ENCODE measurements at regions not wholly inside any gene's neighbourhood (a gene's known extent, or its start where the extent isn't known, plus 50 kb on each side); places are given as distances from the start of the nearest gene placed in this dataset.
A peak's percentile ranks its signal among the peaks of the same experiment; 100 is the strongest.

GRCh38 chr19:30688696-30689095, 316.5 kb downstream of the ZNF536 start:
- TF ChIP-seq TCF4 (CRISPR knock-in tag; IDR thresholded peaks at IDR 0.05; ENCODE audit: borderline replicate concordance) (no peak), PPARA (CRISPR knock-in tag; IDR thresholded peaks at IDR 0.05; ENCODE audit: borderline replicate concordance) (no peak), ZFP3 (CRISPR knock-in tag; IDR thresholded peaks at IDR 0.05) (no peak), ARNTL (CRISPR knock-in tag; IDR thresholded peaks at IDR 0.05; ENCODE audit: borderline replicate concordance, low read depth) (no peak), RARB (CRISPR knock-in tag; IDR thresholded peaks at IDR 0.05) (no peak), ZFP30 (CRISPR knock-in tag; IDR thresholded peaks at IDR 0.05) (no peak), ZC3H10 (CRISPR knock-in tag; IDR thresholded peaks at IDR 0.05) (no peak), ESRRG (CRISPR knock-in tag; IDR thresholded peaks at IDR 0.05) (no peak)
- TF ChIP-seq, protein P1, sequence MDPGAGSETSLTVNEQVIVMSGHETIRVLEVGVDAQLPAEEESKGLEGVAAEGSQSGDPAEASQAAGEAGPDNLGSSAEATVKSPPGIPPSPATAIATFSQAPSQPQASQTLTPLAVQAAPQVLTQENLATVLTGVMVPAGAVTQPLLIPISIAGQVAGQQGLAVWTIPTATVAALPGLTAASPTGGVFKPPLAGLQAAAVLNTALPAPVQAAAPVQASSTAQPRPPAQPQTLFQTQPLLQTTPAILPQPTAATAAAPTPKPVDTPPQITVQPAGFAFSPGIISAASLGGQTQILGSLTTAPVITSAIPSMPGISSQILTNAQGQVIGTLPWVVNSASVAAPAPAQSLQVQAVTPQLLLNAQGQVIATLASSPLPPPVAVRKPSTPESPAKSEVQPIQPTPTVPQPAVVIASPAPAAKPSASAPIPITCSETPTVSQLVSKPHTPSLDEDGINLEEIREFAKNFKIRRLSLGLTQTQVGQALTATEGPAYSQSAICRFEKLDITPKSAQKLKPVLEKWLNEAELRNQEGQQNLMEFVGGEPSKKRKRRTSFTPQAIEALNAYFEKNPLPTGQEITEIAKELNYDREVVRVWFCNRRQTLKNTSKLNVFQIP (CRISPR knock-in tag; IDR thresholded peaks at IDR 0.05; ENCODE audit: borderline replicate concordance, low read depth) = no peak
- ATAC-seq = no peak

DNA sequence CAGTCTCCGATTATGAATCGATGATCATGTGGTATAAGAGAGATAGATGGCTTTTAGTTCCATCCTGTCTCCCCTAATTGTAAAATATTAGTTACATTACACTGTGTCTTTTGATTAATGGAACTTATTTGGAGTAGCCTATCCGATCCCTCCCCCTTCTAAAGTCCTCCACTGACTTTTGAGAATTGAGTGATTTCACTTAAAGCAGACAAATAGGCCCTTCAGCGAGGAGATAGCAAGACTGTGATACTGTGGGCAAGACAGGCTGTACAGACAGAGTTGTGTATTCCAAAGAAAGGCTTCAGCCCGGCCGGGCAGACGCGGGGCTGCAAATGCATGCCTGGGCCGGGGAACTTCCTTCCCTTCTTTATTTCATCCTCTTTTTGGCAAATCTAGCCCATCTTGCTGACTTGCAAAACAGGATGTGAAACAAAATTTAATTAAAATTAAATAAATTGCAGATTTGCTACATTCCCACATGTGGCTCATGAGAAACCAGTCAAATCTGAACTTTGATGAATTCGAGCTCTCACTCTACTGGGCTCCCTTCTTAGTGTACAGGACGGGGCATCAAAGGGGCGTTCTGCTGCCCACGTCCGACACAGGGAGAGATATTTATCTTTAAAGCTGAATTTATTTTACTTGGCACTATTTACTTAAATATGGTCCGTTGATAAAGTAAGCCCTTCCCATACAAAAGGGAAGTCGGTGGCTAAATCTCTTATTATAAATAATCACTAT, 314.8 kb downstream of the ZNF536 start:
- no peak for ATAC-seq
- TF ChIP-seq TCF4 (CRISPR knock-in tag; IDR thresholded peaks at IDR 0.05; ENCODE audit: borderline replicate concordance) = peak; percentile 90
- TF ChIP-seq, protein P2, sequence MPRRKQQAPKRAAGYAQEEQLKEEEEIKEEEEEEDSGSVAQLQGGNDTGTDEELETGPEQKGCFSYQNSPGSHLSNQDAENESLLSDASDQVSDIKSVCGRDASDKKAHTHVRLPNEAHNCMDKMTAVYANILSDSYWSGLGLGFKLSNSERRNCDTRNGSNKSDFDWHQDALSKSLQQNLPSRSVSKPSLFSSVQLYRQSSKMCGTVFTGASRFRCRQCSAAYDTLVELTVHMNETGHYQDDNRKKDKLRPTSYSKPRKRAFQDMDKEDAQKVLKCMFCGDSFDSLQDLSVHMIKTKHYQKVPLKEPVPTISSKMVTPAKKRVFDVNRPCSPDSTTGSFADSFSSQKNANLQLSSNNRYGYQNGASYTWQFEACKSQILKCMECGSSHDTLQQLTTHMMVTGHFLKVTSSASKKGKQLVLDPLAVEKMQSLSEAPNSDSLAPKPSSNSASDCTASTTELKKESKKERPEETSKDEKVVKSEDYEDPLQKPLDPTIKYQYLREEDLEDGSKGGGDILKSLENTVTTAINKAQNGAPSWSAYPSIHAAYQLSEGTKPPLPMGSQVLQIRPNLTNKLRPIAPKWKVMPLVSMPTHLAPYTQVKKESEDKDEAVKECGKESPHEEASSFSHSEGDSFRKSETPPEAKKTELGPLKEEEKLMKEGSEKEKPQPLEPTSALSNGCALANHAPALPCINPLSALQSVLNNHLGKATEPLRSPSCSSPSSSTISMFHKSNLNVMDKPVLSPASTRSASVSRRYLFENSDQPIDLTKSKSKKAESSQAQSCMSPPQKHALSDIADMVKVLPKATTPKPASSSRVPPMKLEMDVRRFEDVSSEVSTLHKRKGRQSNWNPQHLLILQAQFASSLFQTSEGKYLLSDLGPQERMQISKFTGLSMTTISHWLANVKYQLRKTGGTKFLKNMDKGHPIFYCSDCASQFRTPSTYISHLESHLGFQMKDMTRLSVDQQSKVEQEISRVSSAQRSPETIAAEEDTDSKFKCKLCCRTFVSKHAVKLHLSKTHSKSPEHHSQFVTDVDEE (CRISPR knock-in tag; IDR thresholded peaks at IDR 0.05) = peak; percentile 80; the same call in 1 of the 2 replicates
- no peak for TF ChIP-seq ESRRG (CRISPR knock-in tag; IDR thresholded peaks at IDR 0.05)

- no peak for TF ChIP-seq ZNF565 (CRISPR knock-in tag; conservative IDR thresholded peaks at IDR 0.05; ENCODE audit: low read depth)
- no peak for TF ChIP-seq ZNF8 (CRISPR knock-in tag; IDR thresholded peaks at IDR 0.05)
- TF ChIP-seq BACH2 (CRISPR knock-in tag; IDR thresholded peaks at IDR 0.05; ENCODE audit: borderline replicate concordance) = no peak
- TF ChIP-seq PPARA (CRISPR knock-in tag; IDR thresholded peaks at IDR 0.05; ENCODE audit: borderline replicate concordance) = no peak
- TF ChIP-seq TOX (CRISPR knock-in tag; IDR thresholded peaks at IDR 0.05; ENCODE audit: borderline replicate concordance) = no peak
- no peak for TF ChIP-seq ZFP30 (CRISPR knock-in tag; IDR thresholded peaks at IDR 0.05)
- no peak for TF ChIP-seq RARB (CRISPR knock-in tag; IDR thresholded peaks at IDR 0.05)
- TF ChIP-seq TCF4 (CRISPR knock-in tag; IDR thresholded peaks at IDR 0.05; ENCODE audit: borderline replicate concordance) = peak; percentile 39; the same call in 1 of the 2 replicates
- no peak for TF ChIP-seq ESRRG (CRISPR knock-in tag; IDR thresholded peaks at IDR 0.05)
- no peak for TF ChIP-seq CREB5 (CRISPR knock-in tag; IDR thresholded peaks at IDR 0.05; ENCODE audit: low read depth)
- no peak for TF ChIP-seq CSDC2 (CRISPR knock-in tag; IDR thresholded peaks at IDR 0.05)
- TF ChIP-seq SNAI2 (CRISPR knock-in tag; IDR thresholded peaks at IDR 0.05) = no peak
- TF ChIP-seq ZFP3 (CRISPR knock-in tag; IDR thresholded peaks at IDR 0.05) = no peak
- TF ChIP-seq, protein P3, sequence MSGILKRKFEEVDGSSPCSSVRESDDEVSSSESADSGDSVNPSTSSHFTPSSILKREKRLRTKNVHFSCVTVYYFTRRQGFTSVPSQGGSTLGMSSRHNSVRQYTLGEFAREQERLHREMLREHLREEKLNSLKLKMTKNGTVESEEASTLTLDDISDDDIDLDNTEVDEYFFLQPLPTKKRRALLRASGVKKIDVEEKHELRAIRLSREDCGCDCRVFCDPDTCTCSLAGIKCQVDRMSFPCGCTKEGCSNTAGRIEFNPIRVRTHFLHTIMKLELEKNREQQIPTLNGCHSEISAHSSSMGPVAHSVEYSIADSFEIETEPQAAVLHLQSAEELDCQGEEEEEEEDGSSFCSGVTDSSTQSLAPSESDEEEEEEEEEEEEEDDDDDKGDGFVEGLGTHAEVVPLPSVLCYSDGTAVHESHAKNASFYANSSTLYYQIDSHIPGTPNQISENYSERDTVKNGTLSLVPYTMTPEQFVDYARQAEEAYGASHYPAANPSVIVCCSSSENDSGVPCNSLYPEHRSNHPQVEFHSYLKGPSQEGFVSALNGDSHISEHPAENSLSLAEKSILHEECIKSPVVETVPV (CRISPR knock-in tag; IDR thresholded peaks at IDR 0.05) = peak; percentile 26; the same call in 1 of the 2 replicates
- TF ChIP-seq, protein P2 (CRISPR knock-in tag; IDR thresholded peaks at IDR 0.05) = peak; percentile 31; the same call in 1 of the 2 replicates
- TF ChIP-seq ISL1 (CRISPR knock-in tag; IDR thresholded peaks at IDR 0.05) = no peak
- ATAC-seq = peak; percentile 18; the same call in 2 of the 3 replicates
Observed at GRCh38 chr19:30686176-30686820, 314.1 kb downstream of the ZNF536 start.

Data from SK-N-SH treated with all-trans-retinoic acid at 6 μM for 48 hours (cell line).